Mesenchymal stem cell (in vitro differentiated cells and primary cell): ENCODE measurements at regions not wholly inside any gene's neighbourhood (a gene's known extent, or its start where the extent isn't known, plus 50 kb on each side); places are given as distances from the start of the nearest gene placed in this dataset.
A peak's percentile ranks its signal among the peaks of the same experiment; 100 is the strongest.

ENCODE experiments used
- DNase-seq: peaks from one replicate; pipeline ENCODE4 v3.0.0-alpha.2; 2013
- H2AFZ ChIP-seq: one replicate; pipeline ENCODE4 v1.6.1; 2013; ENCODE audit warnings: low read depth, mild to moderate bottlenecking, control low read depth, inconsistent platforms, low read length, moderate library complexity
- H2AK5ac ChIP-seq: 2 replicates; pipeline ENCODE4 v1.6.1; 2013; ENCODE audit warnings: low read length, moderate library complexity, mild to moderate bottlenecking, inconsistent platforms; ENCODE audit not compliant: severe bottlenecking
- H2BK120ac ChIP-seq: one replicate; pipeline ENCODE4 v1.6.1; 2013; ENCODE audit warnings: low read depth, mild to moderate bottlenecking, inconsistent platforms, low read length, moderate library complexity
- H2BK12ac ChIP-seq, 2 experiments: one replicate each; pipeline ENCODE4 v1.6.1; 2013; ENCODE audit warnings: inconsistent platforms in 2 of 2, low read length in 2 of 2, mild to moderate bottlenecking in 2 of 2, moderate library complexity in 2 of 2, control low read depth in 1 of 2
- H2BK15ac ChIP-seq: one replicate; pipeline ENCODE4 v1.6.1; 2013; ENCODE audit warnings: mild to moderate bottlenecking, low read depth, inconsistent platforms; ENCODE audit not compliant: poor library complexity, severe bottlenecking
- H2BK5ac ChIP-seq: 2 replicates; pipeline ENCODE4 v1.6.1; 2013; ENCODE audit warnings: low read depth, mild to moderate bottlenecking, low read length, control low read depth, inconsistent platforms; ENCODE audit not compliant: poor library complexity, severe bottlenecking
- H3K14ac ChIP-seq, 2 experiments: one replicate each; pipeline ENCODE4 v1.6.1; 2013; ENCODE audit warnings: inconsistent platforms in 2 of 2, low read length in 2 of 2, control low read depth in 1 of 2, mild to moderate bottlenecking in 1 of 2, moderate library complexity in 1 of 2
- H3K18ac ChIP-seq, 2 experiments: one replicate each; pipeline ENCODE4 v1.6.1; 2013; ENCODE audit warnings: inconsistent platforms in 2 of 2, low read length in 2 of 2, control low read depth in 1 of 2, low read depth in 1 of 2, mild to moderate bottlenecking in 1 of 2
- H3K23ac ChIP-seq, 2 experiments: one replicate each; pipeline ENCODE4 v1.6.1; 2013; ENCODE audit warnings: inconsistent platforms in 2 of 2, low read length in 2 of 2, mild to moderate bottlenecking in 2 of 2, moderate library complexity in 2 of 2, control low read depth in 1 of 2
- H3K27ac ChIP-seq: 2 replicates; pipeline ENCODE4 v1.5.1; 2013; ENCODE audit warnings: mild to moderate bottlenecking, moderate library complexity, low read length, control low read depth, inconsistent platforms; ENCODE audit not compliant: poor library complexity, severe bottlenecking
- H3K27me3 ChIP-seq, 2 experiments: 2 replicates each; pipeline versions ENCODE4 v1.6.1 to v1.7.0; 2013; ENCODE audit warnings: low read length in 2 of 2, mild to moderate bottlenecking in 2 of 2, moderate library complexity in 2 of 2, control low read depth in 1 of 2, inconsistent platforms in 1 of 2; ENCODE audit not compliant: control insufficient read depth in 1 of 2, insufficient read depth in 1 of 2
- H3K36me3 ChIP-seq, 2 experiments: 2 replicates each; pipeline versions ENCODE4 v1.6.1 to v1.7.0; 2013; ENCODE audit warnings: low read length in 2 of 2, control low read depth in 1 of 2, inconsistent platforms in 1 of 2, low read depth in 1 of 2, mild to moderate bottlenecking in 1 of 2; ENCODE audit not compliant: insufficient read depth in 2 of 2, control insufficient read depth in 1 of 2
- H3K4ac ChIP-seq, 2 experiments: one replicate each; pipeline ENCODE4 v1.6.1; 2013; ENCODE audit warnings: inconsistent platforms in 2 of 2, low read length in 2 of 2, mild to moderate bottlenecking in 2 of 2, moderate library complexity in 2 of 2, control low read depth in 1 of 2, low read depth in 1 of 2
- H3K4me1 ChIP-seq: 2 replicates; pipeline ENCODE4 v1.6.1; 2013; ENCODE audit warnings: low read depth, low read length, control low read depth; ENCODE audit not compliant: control insufficient read depth, insufficient read depth
- H3K4me2 ChIP-seq: 2 replicates; pipeline ENCODE4 v1.6.1; 2013; ENCODE audit warnings: low read length, mild to moderate bottlenecking, inconsistent platforms; ENCODE audit not compliant: poor library complexity, severe bottlenecking
- H3K4me3 ChIP-seq, 2 experiments: 2 replicates each; pipeline versions ENCODE4 v1.5.1 to v1.7.0; 2013; ENCODE audit warnings: low read length in 2 of 2, mild to moderate bottlenecking in 2 of 2, control low read depth in 1 of 2, low read depth in 1 of 2; ENCODE audit not compliant: insufficient read depth in 1 of 2
- H3K79me1 ChIP-seq: replicated peaks from 2 replicates; pipeline ENCODE4 v1.6.1; 2013; ENCODE audit warnings: mild to moderate bottlenecking, control low read depth, low read length, inconsistent platforms; ENCODE audit not compliant: poor library complexity, severe bottlenecking
- H3K9ac ChIP-seq: 2 replicates; pipeline ENCODE4 v1.7.0; 2013; ENCODE audit warnings: mild to moderate bottlenecking, low read length, moderate library complexity
- H3K9me3 ChIP-seq: 2 replicates; pipeline ENCODE4 v1.7.0; 2013; ENCODE audit warnings: mild to moderate bottlenecking, low read length; ENCODE audit not compliant: control insufficient read depth
- H4K8ac ChIP-seq: one replicate; pipeline ENCODE4 v1.6.1; 2013; ENCODE audit warnings: inconsistent platforms, mild to moderate bottlenecking, low read length, moderate library complexity
- H4K91ac ChIP-seq: one replicate; pipeline ENCODE4 v1.6.1; 2013; ENCODE audit warnings: mild to moderate bottlenecking, low read length, inconsistent platforms
- WGBS: methylation state at CpG from one replicate; pipeline ENCODE4 v1.1.7; 2013; ENCODE audit warnings: mixed read lengths; 5-methylcytosine and 5-hydroxymethylcytosine counted together

- peak overlapping the region; percentile 81 for H2AK5ac ChIP-seq
- H3K14ac ChIP-seq = peak overlapping the region in 1 of 2 experiments; percentile 45
- H3K79me1 ChIP-seq = no peaks in the 10 kb centered on the region
- H2BK12ac ChIP-seq = peak overlapping the region; percentile 98 to 99
- no peak overlapping the region for H3K4me2 ChIP-seq
- peak overlapping the region; percentile 96 for H4K91ac ChIP-seq
- H3K36me3 ChIP-seq = no peaks in the 10 kb centered on the region
- peak overlapping the region; percentile 69 to 96 for H3K4ac ChIP-seq
- no peaks in the 10 kb centered on the region for H3K27me3 ChIP-seq
- peak overlapping the region; percentile 58 for H2BK120ac ChIP-seq
- 82% methylated on average over 12 of the region's 12 CpGs for WGBS
- no peak overlapping the region for H3K4me3 ChIP-seq
- peak overlapping the region; percentile 7 to 23 for H3K23ac ChIP-seq
- no peak overlapping the region for H2BK5ac ChIP-seq
- H3K4me1 ChIP-seq = peaks cover 23% of the 10 kb centered on the region
- H2AFZ ChIP-seq = no peak overlapping the region
- H4K8ac ChIP-seq = peak overlapping the region; percentile 96
- DNase-seq = peak; percentile 60
- H3K9me3 ChIP-seq = no peaks in the 10 kb centered on the region
- H3K18ac ChIP-seq = peak overlapping the region; percentile 71 to 91
- peak overlapping the region; percentile 16 for H3K27ac ChIP-seq
- no peak overlapping the region for H3K9ac ChIP-seq
- peak overlapping the region; percentile 78 for H2BK15ac ChIP-seq
These were observed 149.5 kb upstream of the DLX2 start for GRCh38 chr2:172252154-172252553.

GRCh38 chr2:172253190-172254052 lies 150.7 kb upstream of the DLX2 start:
- Histone ChIP-seq H3K14ac (no peak overlapping the region), H3K27ac (peak overlapping the region; percentile 58), H2BK5ac (no peak overlapping the region), H3K4me1 (peaks cover 20% of the 10 kb centered on the region), H2AK5ac (peak overlapping the region; percentile 27), H2AFZ (no peak overlapping the region), H3K18ac (peak overlapping the region; percentile 80 to 87), H3K79me1 (no peaks in the 10 kb centered on the region), H3K4me2 (no peak overlapping the region), H3K27me3 (no peaks in the 10 kb centered on the region), H2BK15ac (peak overlapping the region; percentile 91), H3K23ac (no peak overlapping the region), H2BK12ac (peak overlapping the region; percentile 93), H2BK120ac (peak overlapping the region; percentile 27), H4K91ac (peak overlapping the region; percentile 94), H3K4ac (peak overlapping the region; percentile 81 to 83), H3K4me3 (no peak overlapping the region), H3K9me3 (no peaks in the 10 kb centered on the region), H4K8ac (peak overlapping the region; percentile 90), H3K9ac (peak overlapping the region; percentile 39), H3K36me3 (no peaks in the 10 kb centered on the region)
- peak; percentile 100 for DNase-seq
- WGBS = 36% methylated on average over 16 of the region's 16 CpGs

DNA sequence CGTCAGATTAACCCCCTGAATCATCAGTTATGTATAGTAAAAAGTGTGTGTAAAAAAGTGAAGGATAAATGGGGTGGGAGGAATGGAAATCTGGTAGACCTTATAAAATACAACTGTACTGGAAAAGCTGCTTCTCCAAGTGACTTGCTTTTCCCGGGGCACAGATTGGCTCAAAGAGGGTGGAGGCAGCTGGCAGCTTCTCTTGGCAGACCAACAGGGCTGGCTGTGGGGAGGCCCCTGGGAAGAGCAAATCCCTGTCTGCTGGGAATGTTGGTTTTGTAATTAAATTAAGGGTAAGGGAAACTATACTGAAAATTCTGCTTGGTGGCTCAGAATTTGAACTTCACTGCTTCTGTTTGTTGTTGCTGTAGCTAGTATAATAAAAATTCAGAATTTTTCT lies 154.2 kb upstream of the DLX2 start:
- no peak overlapping the region for H2BK12ac ChIP-seq
- no peaks in the 10 kb centered on the region for H3K9me3 ChIP-seq
- H3K27me3 ChIP-seq = no peaks in the 10 kb centered on the region
- DNase-seq = no peak
- no peak overlapping the region for H3K27ac ChIP-seq
- H3K36me3 ChIP-seq = no peaks in the 10 kb centered on the region
- no peak overlapping the region for H2BK15ac ChIP-seq
- no peak overlapping the region for H3K4me3 ChIP-seq
- H2BK120ac ChIP-seq = no peak overlapping the region
- H2AK5ac ChIP-seq = no peak overlapping the region
- no peak overlapping the region for H3K18ac ChIP-seq
- no peak overlapping the region for H2AFZ ChIP-seq
- H3K9ac ChIP-seq = no peak overlapping the region
- H3K4ac ChIP-seq = no peak overlapping the region
- no peak overlapping the region for H3K4me2 ChIP-seq
- no peak overlapping the region for H2BK5ac ChIP-seq
- H3K79me1 ChIP-seq = no peaks in the 10 kb centered on the region
- 89% methylated on average over 2 of the region's 2 CpGs for WGBS
- no peak overlapping the region for H3K23ac ChIP-seq
- peaks cover 10% of the 10 kb centered on the region for H3K4me1 ChIP-seq
- no peak overlapping the region for H4K91ac ChIP-seq
- no peak overlapping the region for H4K8ac ChIP-seq
- H3K14ac ChIP-seq = no peak overlapping the region

DNA sequence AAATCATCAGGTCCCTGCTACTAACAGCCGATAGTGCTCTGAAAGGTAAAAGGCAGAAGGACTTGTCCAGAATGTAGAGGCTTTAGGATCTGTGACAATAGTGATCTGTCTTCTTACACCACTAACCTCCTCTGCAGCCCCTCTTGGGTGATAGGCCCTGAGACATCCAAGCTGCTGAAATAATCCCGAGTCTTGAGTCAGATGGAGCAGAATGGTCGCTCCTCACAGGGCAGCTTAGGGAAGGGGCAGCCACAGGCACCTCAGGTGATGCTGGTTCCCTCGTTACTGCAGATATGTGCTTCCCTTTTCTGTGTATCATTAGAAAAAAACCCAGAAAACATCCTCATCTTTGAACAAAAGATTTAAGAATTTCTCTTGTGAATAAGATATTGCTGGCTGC lies 157.1 kb upstream of the DLX2 start:
- H3K4me3 ChIP-seq = no peak overlapping the region
- no peak overlapping the region for H4K8ac ChIP-seq
- no peak overlapping the region for H3K14ac ChIP-seq
- no peaks in the 10 kb centered on the region for H3K9me3 ChIP-seq
- no peak overlapping the region for H4K91ac ChIP-seq
- no peak overlapping the region for H2AK5ac ChIP-seq
- no peak overlapping the region for H3K23ac ChIP-seq
- H3K9ac ChIP-seq = no peak overlapping the region
- no peak overlapping the region for H3K27ac ChIP-seq
- no peaks in the 10 kb centered on the region for H3K36me3 ChIP-seq
- no peak overlapping the region for H2BK5ac ChIP-seq
- no peak overlapping the region for H2BK12ac ChIP-seq
- H2BK15ac ChIP-seq = peak overlapping the region; percentile 89
- H2BK120ac ChIP-seq = no peak overlapping the region
- H3K79me1 ChIP-seq = no peaks in the 10 kb centered on the region
- H3K27me3 ChIP-seq = no peaks in the 10 kb centered on the region
- no peak overlapping the region for H3K18ac ChIP-seq
- no peak overlapping the region for H3K4me2 ChIP-seq
- no peaks in the 10 kb centered on the region for H3K4me1 ChIP-seq
- WGBS = 87% methylated on average over 4 of the region's 4 CpGs
- no peak overlapping the region for H3K4ac ChIP-seq
- no peak overlapping the region for H2AFZ ChIP-seq
- no peak for DNase-seq
